NT2/D1 (cell line): ENCODE measurements at regions not wholly inside any gene's neighbourhood (a gene's known extent, or its start where the extent isn't known, plus 50 kb on each side); places are given as distances from the start of the nearest gene placed in this dataset.

ENCODE experiments used
- SUZ12 ChIP-seq: IDR thresholded peaks from 2 replicates; pipeline ENCODE4 v1.6.1; 2011; ENCODE audit not compliant: insufficient read length, insufficient read depth; ENCODE audit errors: extremely low read depth
- YY1 ChIP-seq: IDR thresholded peaks from 2 replicates; pipeline ENCODE4 v1.6.1; 2011; ENCODE audit not compliant: insufficient read length, insufficient read depth
- ZNF274 ChIP-seq: IDR thresholded peaks from 2 replicates; pipeline ENCODE4 v1.6.1; 2011; ENCODE audit warnings: mild to moderate bottlenecking, low read depth, low read length

DNA sequence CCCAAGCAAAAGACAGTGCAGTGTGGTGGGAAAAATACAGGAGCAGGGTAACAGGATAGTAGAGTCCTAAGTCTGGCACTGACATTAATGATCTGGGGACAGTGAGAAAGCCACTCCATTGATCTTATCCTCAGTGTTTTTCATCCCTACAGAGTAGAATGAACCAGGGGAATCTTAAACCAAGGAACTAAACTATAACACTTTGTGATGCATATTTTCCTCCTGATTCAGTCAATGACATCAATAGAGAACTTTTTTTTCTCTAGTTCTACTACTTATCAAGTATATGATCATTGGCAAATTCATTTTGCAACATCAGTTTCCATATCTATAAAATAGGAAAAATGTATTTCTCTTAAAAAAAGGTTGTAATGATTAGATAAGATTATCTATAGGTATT is 151.1 kb downstream of the TMEM26 start:
- TF ChIP-seq ZNF274 (no peak), SUZ12 (no peak), YY1 (no peak)
